Fibroblast of skin of abdomen (primary cell): ENCODE measurements at regions not wholly inside any gene's neighbourhood (a gene's known extent, or its start where the extent isn't known, plus 50 kb on each side); places are given as distances from the start of the nearest gene placed in this dataset.
A peak's percentile ranks its signal among the peaks of the same experiment; 100 is the strongest.

ENCODE experiments used
- DNase-seq: peaks from one replicate; pipeline ENCODE4 v3.0.0-alpha.2; 2013

DNA sequence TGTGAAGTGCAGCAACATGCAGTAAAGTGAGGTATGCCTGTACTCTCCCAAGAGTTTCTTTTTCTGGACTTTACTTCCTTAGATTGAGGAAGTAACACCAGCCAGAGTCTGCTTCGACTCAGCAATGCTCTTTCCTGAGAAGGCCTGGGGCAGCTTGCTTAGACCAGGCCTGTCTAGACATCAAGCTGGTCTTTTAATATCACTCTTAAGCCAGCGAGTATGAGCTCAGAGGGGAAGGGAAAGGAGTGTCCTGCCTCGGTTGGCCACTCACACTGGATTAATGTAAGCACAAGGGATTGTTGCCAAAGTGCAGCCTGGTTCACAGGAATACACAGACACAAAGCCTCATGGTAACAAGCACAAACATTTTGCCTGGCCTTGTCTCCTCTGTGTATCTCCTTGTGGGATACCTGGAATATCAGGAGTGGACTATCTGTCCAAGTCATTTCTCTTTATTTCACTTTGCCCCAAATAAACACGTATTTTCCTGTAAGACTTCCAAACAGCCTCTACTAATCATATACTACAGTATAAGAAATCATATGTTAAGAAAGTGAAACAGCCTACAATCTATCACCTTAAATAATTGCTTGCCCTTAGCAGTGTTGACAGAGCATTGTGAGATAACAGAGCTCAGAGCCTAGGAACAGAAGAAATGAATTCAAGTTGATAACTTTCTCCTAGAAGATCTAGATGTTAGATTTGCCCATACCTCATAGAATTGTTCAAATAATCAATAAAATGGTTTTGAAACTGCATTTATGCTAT is 121.2 kb upstream of the DAAM1 start:
- no peak for DNase-seq

DNA sequence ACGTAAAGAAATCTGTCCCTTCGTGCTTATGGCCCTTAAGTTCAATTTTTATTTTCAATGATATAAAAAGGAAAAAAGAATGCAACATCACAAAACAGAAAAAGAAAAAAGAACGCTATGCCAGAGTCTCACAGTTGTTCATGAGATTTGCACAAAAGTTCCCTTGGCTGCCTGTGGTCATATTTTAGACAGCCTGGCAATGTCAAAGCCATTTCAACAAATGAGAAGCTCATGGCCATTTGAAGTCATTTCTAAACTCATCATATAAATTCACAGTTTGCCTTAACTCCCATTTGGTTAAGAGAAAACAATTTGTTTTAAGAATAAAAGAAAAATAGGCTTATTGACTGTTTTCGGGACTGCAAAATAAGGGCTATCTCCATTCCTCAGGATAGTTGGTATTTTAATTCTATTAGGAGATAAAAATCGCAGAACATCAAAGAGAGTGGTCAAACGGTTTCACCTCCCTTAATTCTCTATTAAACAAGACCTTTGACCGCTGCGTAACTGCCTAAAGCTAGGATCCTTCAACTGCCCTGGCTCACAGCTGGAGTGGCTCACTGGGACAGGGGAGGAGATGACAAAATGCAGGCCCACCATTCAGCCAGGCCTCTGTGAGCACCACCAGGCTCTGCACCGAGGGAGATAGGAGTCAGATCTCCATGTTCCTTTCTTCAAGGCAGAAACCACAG is 119.2 kb upstream of the DAAM1 start:
- no peak for DNase-seq

DNA sequence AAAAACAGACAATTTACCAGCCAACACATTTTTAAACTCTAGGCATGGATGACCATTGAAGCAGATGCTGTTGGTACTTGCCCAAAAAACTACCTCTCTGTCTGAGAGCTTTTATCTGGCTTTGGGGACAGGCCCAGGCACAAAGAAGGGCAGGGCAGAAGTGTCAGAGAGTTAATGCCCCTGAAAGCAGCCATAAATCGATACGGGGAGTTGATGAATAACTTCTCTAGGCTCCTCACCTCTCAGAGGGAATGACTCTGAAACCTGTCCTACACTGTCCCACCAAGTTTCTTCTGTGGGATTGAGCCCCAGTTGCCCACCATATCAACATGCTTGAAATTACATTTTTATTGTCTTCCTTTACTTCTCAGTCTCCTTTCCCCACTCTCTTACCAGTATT is 113.0 kb upstream of the DAAM1 start:
- DNase-seq, result no peak

DNA sequence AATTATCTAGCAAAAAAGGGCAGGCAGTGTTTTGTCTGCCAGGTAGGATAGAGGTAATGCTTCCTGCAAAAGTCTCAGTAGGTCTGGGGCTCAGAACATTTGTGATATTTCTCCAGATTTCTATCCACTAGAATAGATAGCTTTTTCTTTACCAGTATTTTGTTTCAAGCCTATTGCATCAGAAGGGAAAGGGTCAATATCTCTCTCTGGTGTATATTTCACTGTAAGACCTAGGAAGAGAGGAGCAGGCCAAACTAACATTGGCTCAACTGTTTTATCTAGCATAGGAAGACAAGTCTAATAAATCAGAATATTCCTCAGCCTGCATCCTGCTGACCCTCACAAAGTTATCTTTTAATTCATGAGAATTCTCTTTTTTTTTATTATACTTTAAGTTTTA is 106.7 kb upstream of the DAAM1 start:
- peak; percentile 21 for DNase-seq

DNA sequence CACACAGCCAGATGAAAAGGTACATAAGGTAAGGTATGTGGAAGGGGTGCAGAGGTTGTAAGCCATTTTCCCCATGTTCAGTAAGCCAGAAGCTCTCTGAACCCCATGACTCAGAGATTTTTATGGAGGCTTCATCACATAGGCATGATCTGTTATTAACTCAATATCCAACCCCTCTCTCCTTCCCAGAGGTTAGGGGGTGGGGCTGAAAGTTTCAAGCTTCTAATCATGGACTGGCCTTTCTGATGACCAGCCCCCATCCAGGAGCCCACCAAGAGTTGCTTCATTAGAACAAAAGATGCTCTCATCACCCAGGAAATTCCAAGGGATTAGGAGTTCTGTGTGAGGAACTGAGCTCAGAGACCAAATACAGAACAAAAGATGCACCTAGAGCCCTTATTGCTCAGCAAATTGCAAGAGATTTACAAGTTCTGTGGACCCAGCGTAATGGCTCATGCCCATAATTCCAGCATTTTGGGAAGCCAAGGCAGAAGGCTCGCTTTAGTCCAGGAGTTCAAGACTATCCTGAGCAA is 103.2 kb upstream of the DAAM1 start:
- peak; percentile 13 for DNase-seq

DNA sequence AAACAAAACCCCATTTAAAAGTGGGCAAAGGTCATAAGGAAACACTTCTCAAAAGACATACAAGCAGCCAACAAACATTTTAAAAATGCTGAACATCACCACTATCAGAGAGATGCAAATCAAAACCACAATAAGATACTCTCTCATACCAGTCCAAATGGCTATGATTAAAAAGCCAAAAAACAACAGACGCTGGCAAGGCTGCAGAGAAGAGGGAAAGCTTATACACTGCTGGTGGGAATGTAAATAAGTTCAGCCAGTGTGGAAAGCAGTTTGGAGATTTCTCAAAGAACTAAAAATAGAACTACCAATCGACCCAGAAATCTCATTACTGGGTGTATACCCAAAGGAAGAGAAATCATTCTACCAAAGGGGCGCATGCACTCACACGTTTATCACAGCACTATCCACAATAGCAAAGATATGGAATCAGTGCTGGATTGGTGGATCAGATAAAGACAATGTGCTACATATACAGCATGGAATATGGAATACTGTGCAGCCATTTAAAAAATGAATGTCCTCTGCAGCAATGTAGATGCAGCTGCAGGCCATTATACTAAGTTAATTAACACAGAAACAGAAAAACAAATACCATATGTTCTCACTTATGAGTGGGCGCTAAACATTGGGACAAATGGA is 102.1 kb upstream of the DAAM1 start:
- DNase-seq, result peak; percentile 50

DNA sequence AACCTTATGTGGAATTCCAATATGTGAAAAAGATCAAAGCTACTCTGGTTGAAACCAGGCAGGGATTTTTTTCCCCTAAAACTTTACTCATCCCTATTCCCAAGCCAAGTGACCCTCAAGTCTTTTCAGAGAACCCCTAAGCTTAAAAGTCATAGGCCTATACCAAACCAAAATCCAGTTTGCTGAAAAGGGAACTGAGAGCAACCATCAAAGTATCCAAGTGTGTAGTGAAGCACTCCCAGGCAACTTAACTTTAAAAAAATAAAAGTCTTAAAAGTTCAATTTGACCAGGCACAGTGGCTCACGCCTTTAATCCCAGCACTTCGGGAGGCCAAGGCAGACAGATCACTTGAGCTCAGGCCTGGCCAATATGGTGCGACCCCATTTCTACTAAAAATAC is 101.2 kb upstream of the DAAM1 start:
- DNase-seq, result no peak

DNA sequence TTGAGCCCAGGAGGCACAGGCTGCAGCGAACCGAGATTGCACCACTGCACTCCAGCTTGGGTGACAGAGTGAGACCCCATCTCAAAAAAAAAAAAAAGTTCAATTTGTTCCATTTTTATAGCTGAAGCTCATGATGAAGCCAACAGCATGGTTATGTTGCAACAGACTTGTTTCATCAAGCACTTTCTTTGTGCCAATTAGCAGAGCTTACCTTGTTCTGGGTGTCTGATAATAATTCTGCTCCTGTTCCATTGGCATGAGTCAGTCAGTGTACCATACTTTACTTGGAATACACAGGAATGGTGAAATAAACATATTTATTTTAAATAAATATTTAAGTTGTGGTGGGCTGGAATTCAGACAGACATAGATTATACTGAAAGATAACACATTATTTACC is 100.8 kb upstream of the DAAM1 start:
- no peak for DNase-seq

DNA sequence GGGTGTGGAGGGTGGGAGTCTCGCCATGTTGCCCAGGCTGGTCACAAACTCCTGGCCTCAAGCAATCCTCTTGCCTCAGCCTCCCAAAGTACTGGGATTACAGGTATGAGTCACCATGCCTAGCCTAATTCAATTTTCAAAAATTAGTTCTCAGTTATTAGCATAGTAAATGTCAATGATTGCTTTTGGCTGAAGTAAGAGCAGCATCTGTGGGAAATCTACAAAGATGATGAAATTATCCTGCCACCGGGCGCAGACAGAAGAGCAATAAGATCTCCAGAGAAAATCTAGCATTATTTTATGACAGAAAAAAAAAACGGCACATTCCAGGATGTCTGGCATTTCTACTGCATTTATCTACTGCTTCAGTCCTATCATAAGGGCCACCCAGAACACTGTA is 97.9 kb upstream of the DAAM1 start:
- DNase-seq, result peak; percentile 9

DNA sequence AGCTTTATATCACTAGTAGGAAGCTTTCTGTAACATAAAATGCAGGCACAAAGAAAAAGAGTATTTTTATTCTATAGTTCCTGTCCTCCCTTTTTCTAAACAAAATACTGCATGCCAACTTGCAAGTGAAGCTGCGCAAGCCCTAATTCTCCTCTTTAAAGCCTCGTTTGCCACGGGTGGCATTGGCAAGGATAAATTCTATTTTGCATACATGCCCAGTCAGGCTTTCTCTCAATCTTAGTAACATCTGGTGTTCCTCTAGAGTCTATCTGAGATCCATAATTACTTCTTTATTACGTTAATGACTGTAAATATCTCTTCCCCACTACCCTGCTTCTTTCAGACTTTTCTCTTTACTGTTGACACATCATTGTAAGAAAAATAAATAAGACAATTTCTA is 97.1 kb upstream of the DAAM1 start:
- no peak for DNase-seq

DNA sequence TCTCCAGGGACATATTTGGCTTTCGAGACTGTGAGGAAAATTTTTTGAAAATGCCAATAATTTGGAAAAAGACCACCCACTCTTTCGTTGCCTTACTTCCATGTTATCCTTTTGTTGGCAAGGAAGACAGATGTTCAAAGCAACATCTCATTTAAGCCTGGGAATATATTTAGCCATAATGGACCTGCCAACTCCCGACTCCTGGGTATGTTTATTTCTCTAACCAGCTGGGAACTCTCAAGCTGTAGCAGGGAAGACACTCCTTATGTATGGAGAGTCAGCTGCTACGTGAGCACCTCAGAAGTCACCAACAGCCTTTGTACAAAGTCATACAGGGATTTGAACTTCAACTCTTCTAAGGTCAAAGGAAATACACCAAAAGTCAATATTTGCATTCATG is 96.5 kb upstream of the DAAM1 start:
- DNase-seq, result no peak

DNA sequence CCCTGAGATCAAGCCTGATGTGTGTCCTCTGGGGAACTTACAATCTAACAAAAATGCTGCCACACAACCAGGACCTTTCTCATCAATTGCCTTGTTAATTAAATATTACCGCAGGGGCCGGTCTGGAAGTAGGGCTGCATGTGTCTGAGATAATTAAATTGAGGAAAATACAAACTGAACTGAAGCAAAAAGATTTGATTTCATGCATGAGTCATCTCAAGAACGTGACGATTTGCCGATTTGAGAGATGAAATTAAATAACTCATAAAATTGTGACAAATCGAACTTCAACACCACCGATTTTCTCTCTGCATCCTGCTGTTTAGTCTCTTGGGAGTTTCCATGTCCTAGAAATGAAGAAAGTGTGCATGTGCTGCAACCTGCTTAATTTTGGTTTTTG is 94.6 kb upstream of the DAAM1 start:
- DNase-seq, result no peak

DNA sequence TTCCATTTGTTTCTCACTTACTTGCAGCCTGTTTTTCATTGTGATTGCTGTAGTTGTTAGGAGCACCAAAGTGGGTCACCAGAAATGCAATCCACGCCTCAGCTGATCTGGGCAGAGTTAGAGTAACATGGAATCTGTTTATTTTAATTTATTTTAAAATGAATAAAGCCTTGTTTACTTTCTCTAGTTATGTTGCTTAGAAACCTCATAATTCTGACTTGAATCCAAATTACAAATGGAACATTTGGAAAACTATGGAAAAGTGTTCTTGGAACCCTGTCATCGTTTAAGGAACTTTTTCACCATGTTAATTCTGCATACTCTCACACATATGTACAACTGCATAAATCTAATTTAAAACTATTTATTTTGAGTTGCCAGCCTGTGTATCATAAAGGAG is 92.2 kb upstream of the DAAM1 start:
- DNase-seq, result no peak

DNA sequence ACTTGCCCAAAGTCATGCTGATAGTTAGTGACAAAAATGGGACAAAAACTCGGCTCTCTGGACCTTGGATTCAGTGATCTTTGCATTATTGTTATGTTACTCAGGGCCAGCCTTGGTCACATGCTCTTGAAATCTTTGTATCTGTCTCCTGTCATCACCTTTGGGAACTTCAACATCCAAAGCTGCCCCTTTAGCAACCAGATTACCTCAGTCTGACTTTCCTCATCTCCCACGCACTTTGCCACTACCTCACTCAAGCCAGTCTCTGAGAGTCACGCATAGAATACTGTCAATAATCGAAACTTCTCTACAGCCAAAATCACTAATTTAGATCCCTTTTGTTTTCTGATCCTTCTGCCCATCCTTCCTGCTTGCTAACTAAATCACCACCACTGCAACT is 90.8 kb upstream of the DAAM1 start:
- DNase-seq, result no peak

DNA sequence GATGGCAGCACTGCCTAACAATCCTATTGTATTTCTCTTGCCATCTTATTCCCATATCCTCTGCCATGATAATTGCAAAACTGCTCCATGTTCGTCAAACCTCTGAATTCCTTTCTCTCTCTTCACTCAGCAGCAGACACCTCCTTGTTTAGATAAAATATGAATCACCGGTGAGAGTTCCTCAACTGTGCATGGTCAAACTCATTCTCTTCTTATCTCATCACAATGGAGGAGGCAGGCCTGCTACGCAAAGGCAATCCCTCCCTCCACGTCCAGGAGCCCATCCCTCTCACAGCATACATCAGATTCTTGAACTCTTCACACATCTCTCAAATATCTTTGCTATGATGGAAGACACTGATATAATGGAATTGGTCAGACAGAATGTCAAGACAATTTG is 90.1 kb upstream of the DAAM1 start:
- peak; percentile 93 for DNase-seq

DNA sequence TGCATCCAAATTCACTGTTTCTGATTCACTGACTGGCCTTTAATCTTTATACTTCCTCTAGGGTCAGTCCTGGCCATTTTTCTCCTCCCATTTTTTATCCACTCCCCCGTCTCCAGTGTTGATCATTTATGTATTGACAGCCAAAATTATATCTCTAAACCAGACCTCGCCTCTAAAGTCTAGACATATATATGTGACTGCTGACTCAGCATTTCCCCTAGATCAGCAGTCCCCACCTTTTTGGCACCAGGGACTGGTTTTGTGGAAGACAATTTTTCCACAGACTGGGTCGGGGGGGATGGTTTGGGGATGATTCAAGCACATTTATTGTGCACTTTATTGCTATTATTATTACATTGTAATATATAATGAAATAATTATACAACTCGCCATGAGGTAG is 88.3 kb upstream of the DAAM1 start:
- peak; percentile 31 for DNase-seq

DNA sequence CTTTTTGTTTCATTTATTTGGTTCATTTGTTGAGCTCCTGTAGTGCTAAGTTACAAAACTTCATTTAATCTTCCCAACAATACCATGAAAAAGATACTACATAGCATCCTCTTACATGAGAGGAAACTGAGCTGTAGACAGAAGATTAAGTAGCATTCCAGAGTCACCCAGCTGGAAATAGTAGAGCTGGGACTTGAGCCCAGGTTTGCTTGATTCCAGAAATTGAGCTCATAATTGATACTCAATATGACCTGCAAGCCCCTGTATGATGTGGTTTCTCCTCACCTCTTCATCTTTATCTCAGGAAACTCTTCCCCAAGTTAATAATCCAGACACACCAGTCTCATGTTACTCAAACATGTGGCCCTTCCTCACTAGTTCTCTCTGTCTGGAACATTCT is 87.0 kb upstream of the DAAM1 start:
- DNase-seq, result peak; percentile 48

DNA sequence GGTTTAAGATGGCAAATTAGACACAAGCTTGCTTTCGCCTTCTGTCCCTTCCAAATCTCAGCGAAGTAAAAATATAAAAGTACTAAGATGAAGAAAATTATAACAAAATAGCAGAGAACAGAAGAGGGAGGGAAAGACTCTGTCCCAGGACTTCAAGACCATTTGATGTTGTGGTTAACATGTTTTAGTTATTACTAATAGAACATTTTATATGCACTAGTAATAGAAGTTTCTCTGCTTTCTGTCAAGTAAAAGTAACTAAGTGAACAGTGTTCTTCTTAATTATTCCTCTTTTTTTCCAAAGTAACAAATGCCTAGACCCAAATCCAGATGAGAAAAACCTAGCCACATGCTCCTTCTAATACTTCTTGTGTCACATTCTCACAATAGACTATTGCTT is 85.1 kb upstream of the DAAM1 start:
- DNase-seq, result peak; percentile 64

DNA sequence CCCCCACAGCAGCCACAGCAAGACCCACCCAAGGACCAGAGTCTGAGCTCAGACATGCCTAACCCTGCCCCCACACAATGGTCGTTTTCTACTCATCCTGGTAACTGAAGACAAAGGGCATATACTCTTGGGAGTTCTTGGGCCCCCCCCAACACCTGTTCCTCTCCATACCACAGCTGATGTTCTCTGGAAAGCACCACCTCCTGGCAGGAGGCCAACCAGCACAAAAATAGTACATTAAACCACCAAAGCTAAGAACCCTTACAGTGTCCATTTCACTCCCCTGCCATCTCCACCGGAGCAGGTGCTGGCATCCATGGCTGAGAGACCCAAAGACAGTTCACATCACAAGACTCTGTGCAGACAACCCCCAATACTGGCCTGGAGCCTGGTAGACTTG is 80.6 kb upstream of the DAAM1 start:
- no peak for DNase-seq

DNA sequence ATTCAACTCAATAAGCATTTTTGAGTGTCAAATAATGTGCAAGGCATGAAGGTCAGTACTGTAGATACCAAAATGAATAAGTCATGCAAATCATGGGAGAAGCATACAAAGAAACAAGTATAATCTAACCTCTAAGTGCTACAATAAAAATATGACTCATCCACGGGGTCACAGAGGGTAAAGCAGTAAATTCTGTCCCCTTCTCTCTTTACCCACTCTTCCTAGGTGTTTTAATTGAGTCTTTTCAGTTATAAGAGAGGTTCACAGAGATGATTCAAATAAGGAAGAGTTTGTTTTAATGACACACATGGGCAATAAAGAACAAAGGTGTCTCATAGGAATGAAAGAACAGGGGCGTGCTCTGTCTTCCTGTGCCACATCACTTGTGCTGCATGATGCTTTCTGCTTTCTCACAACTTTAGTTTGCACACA is 71.5 kb upstream of the DAAM1 start:
- peak; percentile 17 for DNase-seq

DNA sequence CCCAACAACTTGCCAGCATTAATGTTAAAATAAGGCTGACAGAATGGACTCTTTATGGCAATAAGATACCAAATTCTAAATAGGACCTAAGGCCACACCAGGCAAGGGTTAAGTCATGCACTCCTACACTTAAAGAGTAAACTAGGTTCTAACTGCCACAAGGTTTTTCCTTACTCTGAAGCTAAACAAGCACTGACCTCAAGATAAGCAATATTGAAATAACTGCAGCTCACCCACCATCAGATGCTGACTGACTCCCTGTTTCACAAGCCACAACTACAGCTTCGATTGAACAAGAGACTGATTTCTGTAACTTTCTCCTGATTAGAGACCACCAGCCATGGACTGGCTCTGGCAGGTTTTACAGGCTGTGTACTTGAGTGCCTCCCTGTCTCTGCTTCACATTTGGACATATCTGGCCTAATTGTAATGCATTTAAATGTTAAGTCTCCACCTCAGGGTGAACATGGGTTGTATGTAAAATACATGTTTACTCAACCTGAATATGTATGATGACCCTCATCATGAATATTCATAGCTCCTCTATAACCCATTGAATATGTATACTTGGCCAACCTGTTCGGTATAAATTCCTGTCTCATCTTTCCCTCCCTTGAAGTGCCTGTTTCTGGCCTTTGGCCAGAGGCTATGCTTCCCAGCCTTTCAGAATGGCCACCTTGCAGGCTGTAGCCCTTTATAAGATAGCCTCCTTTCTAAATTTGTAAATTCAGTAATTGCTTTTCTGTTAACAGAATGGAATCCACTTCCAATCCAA is 70.5 kb upstream of the DAAM1 start:
- DNase-seq, result no peak

DNA sequence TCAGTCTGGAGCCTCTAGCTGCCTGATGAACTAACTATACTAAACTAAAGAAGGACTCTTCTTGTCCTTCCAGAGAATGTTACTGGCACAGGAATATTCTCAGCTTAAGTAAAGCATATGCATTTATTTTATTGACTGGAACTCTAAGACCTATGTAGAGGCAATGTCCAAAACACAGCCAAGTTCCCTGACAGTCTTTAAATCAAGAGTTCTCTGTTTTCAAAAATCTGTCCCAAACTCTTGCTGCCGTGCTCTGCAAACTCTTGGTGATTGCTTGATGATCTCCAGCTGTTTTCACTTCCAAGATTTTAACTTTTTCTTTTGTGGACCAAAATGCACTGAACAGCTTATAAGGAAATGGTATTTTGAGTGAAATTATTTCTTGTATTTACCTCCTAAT is 67.5 kb upstream of the DAAM1 start:
- DNase-seq, result no peak

DNA sequence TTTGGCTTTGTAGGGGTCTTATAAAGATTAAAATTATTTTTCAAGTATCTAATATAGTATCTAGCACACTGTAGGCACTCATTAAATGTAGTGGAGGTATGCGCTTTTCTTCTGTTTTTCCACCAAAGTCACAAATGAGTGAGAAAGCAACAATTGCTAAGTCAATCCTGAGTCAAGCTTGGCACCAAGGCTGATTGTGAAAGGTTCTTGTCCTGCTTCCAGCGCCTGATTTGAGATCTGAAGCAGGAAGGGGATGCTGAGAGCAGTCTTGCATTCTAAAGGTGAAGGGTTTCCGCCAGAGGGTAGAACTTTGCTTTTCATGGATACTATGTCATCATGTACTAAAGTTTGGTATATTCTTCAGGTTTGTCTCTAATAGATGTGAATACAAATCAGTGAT is 64.9 kb upstream of the DAAM1 start:
- no peak for DNase-seq
